Dendritic cell treated with granulocyte-macrophage colony-stimulating factor and Interleukin-4, amounts not matched to agents 40 ng/mL and 50 ng/mL, for 4 days (primary cell): ENCODE measurements at regions not wholly inside any gene's neighbourhood (a gene's known extent, or its start where the extent isn't known, plus 50 kb on each side); places are given as distances from the start of the nearest gene placed in this dataset.
"Not testable (repeated sequence)": the region's sequence is repeated elsewhere in the genome, so short reads cannot be mapped to it uniquely, and the experiment has no call there.

ENCODE experiments used
- H3K27ac Mint-ChIP-seq: one replicate; pipeline ENCODE4 v1.8.0; 2022; ENCODE audit warnings: mild to moderate bottlenecking, mixed read lengths
- H3K27me3 Mint-ChIP-seq: one replicate; pipeline ENCODE4 v1.8.0; 2022; ENCODE audit warnings: mild to moderate bottlenecking, mixed read lengths
- H3K36me3 Mint-ChIP-seq: one replicate; pipeline ENCODE4 v1.8.0; 2022; ENCODE audit warnings: low read depth, mixed read lengths
- H3K4me1 Mint-ChIP-seq: one replicate; pipeline ENCODE4 v1.8.0; 2022; ENCODE audit warnings: low read depth, mixed read lengths
- H3K4me3 Mint-ChIP-seq: one replicate; pipeline ENCODE4 v1.8.0; 2022; ENCODE audit warnings: mild to moderate bottlenecking, moderate library complexity, mixed read lengths
- H3K9me3 Mint-ChIP-seq: one replicate; pipeline ENCODE4 v1.8.0; 2022; ENCODE audit warnings: mixed read lengths
- intact Hi-C: fragments of 100-400 bp; cut with micrococcal nuclease; formaldehyde crosslinking; loops from one replicate; pipeline ENCODE4 v1.15.0; 2022

DNA sequence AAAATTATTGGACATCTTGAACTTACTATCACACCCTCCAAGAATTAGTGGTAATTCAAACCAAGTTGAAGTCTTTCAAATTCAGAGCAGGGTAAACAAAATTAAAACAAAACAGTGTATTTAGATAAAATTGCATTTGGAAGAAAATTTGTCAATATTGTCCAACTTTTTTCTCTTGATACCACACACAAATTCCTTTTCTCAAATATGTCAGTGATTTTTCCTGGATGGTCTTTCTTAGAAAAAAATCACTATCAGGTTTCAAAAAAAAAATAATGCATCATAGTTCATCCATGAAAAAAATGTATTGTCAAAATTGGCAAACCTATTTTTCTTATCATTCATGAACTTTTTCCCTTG lies 667.1 kb downstream of the TENT5A start:
- H3K9me3 Mint-ChIP-seq: no peaks in the 10 kb centered on the region
- H3K27ac Mint-ChIP-seq: no peak overlapping the region
- H3K4me1 Mint-ChIP-seq: no peaks in the 10 kb centered on the region
- H3K4me3 Mint-ChIP-seq: no peak overlapping the region
- no peaks in the 10 kb centered on the region for H3K36me3 Mint-ChIP-seq
- H3K27me3 Mint-ChIP-seq: no peaks in the 10 kb centered on the region
- intact Hi-C loops: no loop called here

DNA sequence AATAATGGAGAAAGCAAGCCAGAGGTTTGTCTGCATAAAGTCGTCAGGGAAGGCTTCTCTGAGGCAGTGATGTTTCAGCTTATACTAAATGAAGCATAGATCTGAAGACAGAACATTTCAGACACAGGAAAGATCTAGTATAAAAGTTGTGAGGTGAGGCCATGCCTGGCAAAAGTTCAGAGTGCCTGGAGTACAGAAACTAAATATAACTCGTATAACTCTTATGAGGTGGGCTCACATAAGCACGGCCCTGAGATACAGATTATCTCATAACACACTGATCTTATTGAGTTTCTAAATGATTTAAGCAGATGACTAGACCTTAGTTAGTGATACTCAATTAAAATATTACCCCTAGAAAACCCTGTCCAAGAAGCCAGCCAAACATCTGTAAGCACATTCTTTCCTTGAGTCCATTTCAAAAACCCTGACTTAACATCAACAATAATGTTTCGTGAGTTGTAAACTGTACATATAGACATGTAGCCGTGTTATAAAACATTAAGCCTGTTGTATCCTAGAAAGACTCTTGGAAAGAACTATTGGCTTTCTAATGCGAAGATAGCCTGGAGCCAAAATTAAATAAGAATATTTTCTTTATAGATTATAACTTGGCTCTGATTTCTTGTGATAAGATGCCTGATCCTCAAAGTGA lies 667.6 kb downstream of the TENT5A start:
- H3K4me3 Mint-ChIP-seq: no peak overlapping the region
- H3K9me3 Mint-ChIP-seq: no peaks in the 10 kb centered on the region
- no peaks in the 10 kb centered on the region for H3K27me3 Mint-ChIP-seq
- no peak overlapping the region for H3K27ac Mint-ChIP-seq
- intact Hi-C loops: no loop called here
- no peaks in the 10 kb centered on the region for H3K36me3 Mint-ChIP-seq
- H3K4me1 Mint-ChIP-seq: no peaks in the 10 kb centered on the region

DNA sequence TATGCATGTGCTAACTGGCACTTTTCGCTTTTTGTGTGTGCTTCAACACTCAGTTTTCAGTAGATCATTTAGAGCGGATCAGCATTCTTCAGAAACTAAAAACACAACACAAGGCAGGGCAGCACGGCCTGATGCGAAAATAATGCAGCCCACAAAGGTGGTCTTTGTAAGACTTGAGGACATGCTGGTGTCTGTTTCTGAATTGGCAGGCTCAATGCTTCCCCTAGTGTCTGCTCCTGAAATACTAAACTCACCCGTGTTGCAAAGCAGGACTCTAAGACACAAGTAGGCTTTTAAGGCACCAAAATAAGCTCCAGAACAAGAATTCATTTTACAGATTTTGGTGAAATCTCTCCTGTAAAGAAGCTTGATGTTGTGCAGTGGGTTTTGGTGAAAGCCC lies 676.5 kb downstream of the TENT5A start:
- no peaks in the 10 kb centered on the region for H3K4me1 Mint-ChIP-seq
- peaks cover 4% of the 10 kb centered on the region for H3K9me3 Mint-ChIP-seq
- no peaks in the 10 kb centered on the region for H3K36me3 Mint-ChIP-seq
- intact Hi-C loops: no loop called here
- no peaks in the 10 kb centered on the region for H3K27me3 Mint-ChIP-seq
- no peak overlapping the region for H3K4me3 Mint-ChIP-seq
- H3K27ac Mint-ChIP-seq: no peak overlapping the region

DNA sequence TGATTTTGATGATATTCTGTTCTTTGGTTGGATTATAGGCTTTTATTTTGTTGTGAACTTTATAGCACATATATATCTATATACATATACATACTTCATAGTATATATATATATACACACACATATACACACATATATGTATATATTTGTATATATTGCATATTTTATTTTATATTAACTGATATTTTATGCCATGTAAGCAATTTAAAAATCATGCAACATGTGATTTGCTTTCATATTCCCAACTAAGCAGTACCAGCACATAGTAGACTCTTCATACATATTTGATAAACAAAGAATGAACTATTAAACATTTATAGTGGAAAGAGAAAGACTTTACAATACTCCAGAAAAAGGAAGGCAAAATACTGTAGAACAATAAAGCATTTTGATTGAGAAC lies 679.2 kb downstream of the TENT5A start:
- no peaks in the 10 kb centered on the region for H3K4me1 Mint-ChIP-seq
- H3K9me3 Mint-ChIP-seq: peaks cover 9% of the 10 kb centered on the region
- no peaks in the 10 kb centered on the region for H3K36me3 Mint-ChIP-seq
- no peak overlapping the region for H3K27ac Mint-ChIP-seq
- no peak overlapping the region for H3K4me3 Mint-ChIP-seq
- H3K27me3 Mint-ChIP-seq: no peaks in the 10 kb centered on the region
- intact Hi-C loops: no loop called here

DNA sequence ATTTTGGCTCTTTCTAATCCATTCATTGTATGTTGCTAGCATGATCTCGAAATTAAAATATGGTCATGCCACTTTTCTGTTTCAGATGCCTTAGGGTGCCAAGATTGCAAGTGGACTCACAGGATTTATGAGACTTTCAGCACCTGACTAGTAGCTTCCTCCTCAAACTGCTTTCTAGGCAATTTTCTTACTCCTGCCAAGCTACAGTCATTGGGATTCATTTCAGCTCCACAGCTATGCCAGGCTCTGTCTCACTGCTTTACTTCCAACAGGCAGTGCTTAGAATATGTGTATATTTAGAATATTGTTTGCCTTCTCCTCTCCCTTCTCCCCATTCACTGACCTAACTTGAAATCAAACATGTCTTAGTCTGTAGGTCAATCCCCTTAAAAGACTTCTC lies 681.4 kb downstream of the TENT5A start:
- no peaks in the 10 kb centered on the region for H3K27me3 Mint-ChIP-seq
- H3K4me3 Mint-ChIP-seq: no peak overlapping the region
- peaks cover 9% of the 10 kb centered on the region for H3K9me3 Mint-ChIP-seq
- intact Hi-C loops: no loop called here
- no peaks in the 10 kb centered on the region for H3K36me3 Mint-ChIP-seq
- H3K4me1 Mint-ChIP-seq: no peaks in the 10 kb centered on the region
- no peak overlapping the region for H3K27ac Mint-ChIP-seq

DNA sequence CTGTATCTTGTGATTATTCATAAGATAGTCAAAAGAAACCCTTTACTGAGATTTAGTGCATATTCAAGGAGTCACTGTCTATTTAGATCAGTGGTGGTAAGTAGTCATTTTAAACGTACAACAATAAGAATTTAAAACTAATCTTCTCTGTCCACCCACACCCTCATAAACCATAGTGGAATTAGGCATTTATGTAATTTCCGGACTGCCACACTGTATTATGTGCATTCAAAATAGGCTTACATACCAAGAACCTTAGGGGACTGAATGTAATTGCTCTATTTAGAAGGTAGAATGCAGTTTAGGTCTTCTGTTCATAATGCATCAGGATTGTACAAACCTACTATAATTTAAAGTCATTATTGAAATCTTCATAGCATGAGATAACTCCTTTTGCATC lies 685.4 kb downstream of the TENT5A start:
- intact Hi-C loops: no loop called here
- H3K27ac Mint-ChIP-seq: no peak overlapping the region
- H3K36me3 Mint-ChIP-seq: no peaks in the 10 kb centered on the region
- H3K27me3 Mint-ChIP-seq: no peaks in the 10 kb centered on the region
- H3K9me3 Mint-ChIP-seq: peaks cover 9% of the 10 kb centered on the region
- no peak overlapping the region for H3K4me3 Mint-ChIP-seq
- no peaks in the 10 kb centered on the region for H3K4me1 Mint-ChIP-seq

DNA sequence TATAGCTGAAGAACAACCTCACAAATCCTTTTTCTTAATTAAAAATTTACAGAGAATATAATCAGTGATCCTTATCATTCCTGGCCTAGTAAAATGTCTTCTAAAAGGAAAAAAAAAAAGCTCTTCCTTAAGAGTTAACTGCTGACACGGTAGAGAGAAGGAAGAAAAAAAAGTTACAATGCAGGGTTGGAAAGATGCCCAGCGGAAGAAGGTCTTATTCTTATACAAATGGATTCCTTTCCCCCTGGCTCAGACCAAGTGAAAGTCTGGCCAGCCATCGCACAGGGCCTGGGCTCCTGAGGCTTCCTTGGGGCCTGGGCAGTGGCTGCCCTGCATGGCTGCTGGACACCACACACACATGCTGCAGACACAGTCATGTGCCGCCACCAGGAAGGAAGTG lies 688.6 kb downstream of the TENT5A start:
- no peaks in the 10 kb centered on the region for H3K36me3 Mint-ChIP-seq
- no peak overlapping the region for H3K4me3 Mint-ChIP-seq
- no peaks in the 10 kb centered on the region for H3K4me1 Mint-ChIP-seq
- no peaks in the 10 kb centered on the region for H3K9me3 Mint-ChIP-seq
- H3K27me3 Mint-ChIP-seq: no peaks in the 10 kb centered on the region
- intact Hi-C loops: no loop called here
- H3K27ac Mint-ChIP-seq: no peak overlapping the region

DNA sequence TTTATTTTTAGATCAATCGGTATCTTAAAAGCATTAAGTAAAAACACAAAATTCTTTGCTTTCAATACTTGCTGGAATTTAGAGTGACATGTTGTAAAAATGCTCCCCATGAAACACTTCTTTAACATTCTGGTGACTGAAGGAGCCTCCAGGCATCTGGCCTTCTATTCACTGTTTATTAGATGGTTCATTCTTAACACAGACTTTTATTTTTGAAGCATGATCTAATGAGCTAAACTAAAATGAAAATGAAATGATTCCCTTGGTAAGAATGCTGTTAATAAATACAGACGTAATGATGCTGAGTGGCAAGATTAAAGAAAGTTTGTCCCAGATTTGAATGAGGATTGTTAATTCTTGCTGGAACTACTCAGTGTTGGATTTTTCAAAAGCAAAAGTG lies 698.4 kb downstream of the TENT5A start:
- Mint-ChIP-seq H3K36me3 (no peaks in the 10 kb centered on the region), H3K27me3 (no peaks in the 10 kb centered on the region), H3K4me1 (no peaks in the 10 kb centered on the region), H3K27ac (no peak overlapping the region), H3K4me3 (no peak overlapping the region), H3K9me3 (peaks cover 11% of the 10 kb centered on the region)
- intact Hi-C loops: no loop called here

DNA sequence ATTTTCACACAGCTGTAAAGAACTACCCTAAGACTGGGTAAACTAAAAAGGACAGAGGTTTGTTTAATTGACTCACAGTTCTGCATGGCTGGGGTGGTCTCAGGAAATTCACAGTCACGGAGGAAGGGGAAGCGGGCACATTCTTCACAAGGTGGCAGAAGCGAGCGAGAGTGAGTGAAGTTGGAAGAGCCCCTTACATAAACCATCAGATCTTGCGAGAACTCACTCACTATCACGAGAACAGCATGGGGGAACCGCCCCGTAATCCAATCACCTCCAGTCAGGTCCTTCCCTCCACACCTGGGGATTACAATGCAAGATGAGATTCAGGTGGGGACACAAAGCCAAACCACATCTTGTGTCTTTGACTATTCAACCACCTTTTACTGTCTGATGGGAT lies 700.5 kb downstream of the TENT5A start:
- Mint-ChIP-seq H3K27ac (no peak overlapping the region), H3K4me1 (no peaks in the 10 kb centered on the region), H3K27me3 (no peaks in the 10 kb centered on the region), H3K36me3 (no peaks in the 10 kb centered on the region), H3K4me3 (no peak overlapping the region), H3K9me3 (no peaks in the 10 kb centered on the region)
- intact Hi-C loops: no loop called here

DNA sequence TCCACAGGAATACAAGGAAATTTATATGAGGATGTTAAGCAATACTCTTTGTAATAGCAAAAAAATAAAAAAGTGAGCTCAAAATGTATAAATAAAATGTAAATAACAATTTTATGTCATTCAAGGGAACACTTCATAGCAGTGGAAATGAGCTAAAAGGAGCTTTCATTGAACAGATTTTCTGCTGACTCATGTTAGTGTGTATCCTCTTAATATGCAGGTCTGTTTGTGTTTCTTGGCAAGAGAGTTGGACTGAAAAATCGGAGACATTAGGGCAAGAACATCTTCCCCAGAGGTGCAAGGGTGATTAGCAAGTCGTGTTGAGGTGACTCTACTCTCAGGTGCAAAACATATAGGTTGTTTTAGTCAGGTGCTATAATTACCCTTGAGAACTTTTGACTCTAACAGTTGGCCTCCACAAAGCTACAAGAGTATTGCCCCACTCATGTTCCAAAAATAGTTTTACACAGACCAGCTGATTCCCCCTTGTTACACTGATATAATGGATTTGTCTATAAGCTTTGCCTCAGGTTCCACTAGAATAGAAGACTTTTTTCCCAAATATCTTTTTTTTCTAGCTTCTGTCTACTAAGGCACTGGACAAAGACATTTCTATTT lies 702.9 kb downstream of the TENT5A start:
- intact Hi-C loops: no loop called here
- Mint-ChIP-seq H3K27me3 (no peaks in the 10 kb centered on the region), H3K4me3 (no peak overlapping the region), H3K27ac (no peak overlapping the region), H3K9me3 (no peaks in the 10 kb centered on the region), H3K36me3 (no peaks in the 10 kb centered on the region), H3K4me1 (no peaks in the 10 kb centered on the region)

DNA sequence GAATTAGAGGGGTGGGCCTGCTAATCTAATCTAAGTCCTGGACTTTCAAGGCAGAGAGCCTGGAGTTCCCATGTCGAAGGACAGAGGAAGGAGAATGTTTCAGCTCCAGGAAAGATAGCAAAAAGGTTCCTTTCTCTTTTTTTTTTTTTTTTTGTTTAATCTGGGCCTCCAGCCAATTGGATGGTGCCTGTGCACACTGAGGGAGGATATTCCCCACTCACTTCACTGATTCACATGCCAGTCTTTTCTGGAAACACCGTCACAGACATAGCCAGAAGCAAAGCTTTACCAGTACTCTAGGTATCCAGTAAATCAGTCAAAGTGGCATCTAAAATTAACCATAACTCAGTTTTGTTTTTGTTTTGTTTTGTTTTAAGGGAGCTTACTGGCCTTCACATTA lies 721.1 kb downstream of the TENT5A start:
- H3K4me3 Mint-ChIP-seq: no peak overlapping the region
- H3K4me1 Mint-ChIP-seq: no peaks in the 10 kb centered on the region
- intact Hi-C loops: no loop called here
- peaks cover 1% of the 10 kb centered on the region for H3K9me3 Mint-ChIP-seq
- no peaks in the 10 kb centered on the region for H3K36me3 Mint-ChIP-seq
- no peaks in the 10 kb centered on the region for H3K27me3 Mint-ChIP-seq
- H3K27ac Mint-ChIP-seq: no peak overlapping the region

DNA sequence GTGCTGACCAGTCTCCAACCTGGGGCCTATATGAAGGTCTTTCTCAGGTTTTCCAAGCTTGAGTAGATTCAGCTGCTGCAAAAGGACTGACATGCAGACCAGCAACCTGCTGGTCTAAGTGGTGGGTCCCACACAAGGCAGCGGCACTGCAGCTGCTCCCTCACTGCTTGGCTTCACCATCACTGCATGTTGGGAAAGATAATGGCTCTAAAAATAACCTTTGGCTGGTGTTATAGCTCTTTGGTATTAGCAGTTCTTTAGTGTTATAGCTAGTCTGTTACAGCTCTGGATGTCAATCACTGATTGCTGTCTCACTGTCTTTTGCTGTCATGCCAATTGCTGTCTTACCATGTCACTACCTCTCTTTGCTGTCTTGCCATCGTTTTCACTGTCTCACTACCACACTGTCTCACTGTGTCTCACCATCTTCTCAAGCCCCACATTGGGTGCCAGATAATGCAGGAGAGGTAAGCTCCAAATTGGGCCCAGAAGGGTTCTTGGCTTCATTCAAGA lies 726.4 kb downstream of the TENT5A start:
- no peak overlapping the region for H3K27ac Mint-ChIP-seq
- H3K9me3 Mint-ChIP-seq: peaks cover 48% of the 10 kb centered on the region
- intact Hi-C loops: no loop called here
- H3K4me3 Mint-ChIP-seq: no peak overlapping the region
- H3K36me3 Mint-ChIP-seq: no peaks in the 10 kb centered on the region
- H3K27me3 Mint-ChIP-seq: no peaks in the 10 kb centered on the region
- H3K4me1 Mint-ChIP-seq: no peaks in the 10 kb centered on the region

DNA sequence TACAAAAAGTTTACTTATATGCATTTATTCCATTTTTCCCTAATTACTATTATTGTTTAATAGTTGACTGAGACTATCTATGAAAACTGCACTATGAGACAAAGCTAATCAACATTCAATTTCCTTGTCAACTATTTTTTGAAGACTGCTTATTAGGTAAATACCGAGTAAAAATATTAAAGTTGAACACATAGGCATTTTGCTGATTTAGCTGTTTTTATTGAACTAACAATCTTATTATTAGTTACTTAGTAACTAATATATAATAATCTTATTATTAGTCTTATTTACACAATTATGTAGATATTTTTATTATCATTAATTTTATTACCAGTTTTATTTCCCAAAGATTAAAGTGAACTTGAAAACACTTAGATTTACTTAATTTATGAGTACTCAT lies 728.8 kb downstream of the TENT5A start:
- Mint-ChIP-seq H3K27ac (no peak overlapping the region), H3K27me3 (no peaks in the 10 kb centered on the region), H3K4me3 (no peak overlapping the region), H3K4me1 (no peaks in the 10 kb centered on the region), H3K9me3 (peaks cover 67% of the 10 kb centered on the region), H3K36me3 (no peaks in the 10 kb centered on the region)
- intact Hi-C loops: no loop called here

DNA sequence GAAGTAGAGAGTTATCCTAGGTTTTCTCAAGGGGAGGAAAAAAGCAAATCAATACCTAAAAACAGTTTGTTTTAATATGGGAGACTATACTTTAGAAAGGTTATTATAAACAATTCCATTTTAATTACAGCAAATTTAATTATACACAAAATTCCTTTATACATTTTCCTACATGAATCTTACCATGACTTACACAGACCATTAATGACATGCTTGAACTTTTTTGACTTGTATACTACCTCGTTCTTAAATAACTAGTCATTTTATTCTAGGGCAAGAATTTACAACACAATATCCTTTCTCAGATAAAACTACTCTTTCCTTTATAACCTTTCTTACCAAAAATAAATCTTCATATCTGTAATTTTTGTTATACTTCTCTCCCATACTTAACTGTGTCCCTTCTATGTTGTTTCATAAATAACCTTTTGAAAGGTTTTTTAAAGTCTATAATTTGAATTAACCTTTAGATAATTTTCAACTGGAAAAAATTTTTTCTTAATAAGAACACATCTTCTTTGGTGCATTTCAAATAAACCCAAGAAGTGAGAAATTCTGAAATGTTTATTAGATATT lies 729.4 kb downstream of the TENT5A start:
- H3K36me3 Mint-ChIP-seq: no peaks in the 10 kb centered on the region
- H3K4me3 Mint-ChIP-seq: no peak overlapping the region
- no peaks in the 10 kb centered on the region for H3K27me3 Mint-ChIP-seq
- intact Hi-C loops: no loop called here
- H3K27ac Mint-ChIP-seq: no peak overlapping the region
- no peaks in the 10 kb centered on the region for H3K4me1 Mint-ChIP-seq
- peaks cover 70% of the 10 kb centered on the region for H3K9me3 Mint-ChIP-seq

DNA sequence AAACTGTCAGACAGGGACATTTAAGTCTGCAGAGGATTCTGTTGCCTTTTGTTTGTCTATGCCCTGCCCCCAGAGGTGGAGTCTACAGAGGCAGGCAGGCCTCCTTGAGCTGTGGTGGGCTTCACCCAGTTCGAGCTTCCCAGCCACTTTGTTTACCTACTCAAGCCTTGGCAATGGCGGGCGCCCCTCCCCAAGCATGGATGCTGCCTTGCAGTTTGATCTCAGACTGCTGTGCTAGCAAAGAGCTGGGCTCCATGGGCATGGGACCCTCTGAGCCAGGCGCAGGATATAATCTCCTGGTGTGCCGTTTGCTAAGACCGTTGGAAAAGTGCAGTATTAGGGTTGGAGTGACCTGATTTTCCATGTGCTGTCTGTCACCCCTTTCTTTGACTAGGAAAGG lies 734.9 kb downstream of the TENT5A start:
- peaks cover 76% of the 10 kb centered on the region for H3K9me3 Mint-ChIP-seq
- H3K4me3 Mint-ChIP-seq, H3K4me1 Mint-ChIP-seq, H3K27me3 Mint-ChIP-seq, intact Hi-C loops, H3K27ac Mint-ChIP-seq, H3K36me3 Mint-ChIP-seq: not testable (repeated sequence)
